ENCODE measurements at regions not wholly inside any gene's neighbourhood (a gene's known extent, or its start where the extent isn't known, plus 50 kb on each side); places are given as distances from the start of the nearest gene placed in this dataset.

- H3K9me1 ChIP-seq (ENCODE audit: control insufficient read depth, insufficient read depth, low read length) = no peaks in the 10 kb centered on the region
- no peaks in the 10 kb centered on the region for H3K9me3 ChIP-seq (replicated peaks; ENCODE audit: control insufficient read depth, insufficient read depth, low read depth, low read length)
- H3K27me3 ChIP-seq (ENCODE audit: control insufficient read depth in 2 of 2, insufficient read depth in 2 of 2, low read length in 2 of 2) = no peaks in the 10 kb centered on the region
- no peak overlapping the region for H3K4me2 ChIP-seq (ENCODE audit: insufficient read depth, low read length)
- H4K20me1 ChIP-seq (replicated peaks; ENCODE audit: control insufficient read depth, insufficient read depth, low read length) = no peaks in the 10 kb centered on the region
- H3K9ac ChIP-seq (ENCODE audit: insufficient read depth in 1 of 2, low read depth in 2 of 2, low read length in 2 of 2) = no peak overlapping the region
- intact Hi-C loops (cut with micrococcal nuclease) = no loop called here
- no peaks in the 10 kb centered on the region for H3K4me1 ChIP-seq (replicated peaks in 1 of 2; ENCODE audit: control insufficient read depth in 2 of 2, insufficient read depth in 2 of 2, low read length in 2 of 2)
- no peak for FAIRE-seq
- no peak overlapping the region for H2AFZ ChIP-seq (ENCODE audit: low read depth, low read length)
- ChIA-PET CTCF (ENCODE audit: low intra/inter-chr PET ratio) (no interaction called here), POLR2A (no interaction called here)
- 0% methylated on average over 5 of the region's 5 CpGs for WGBS (ENCODE audit: insufficient coverage, low coverage, missing lambda C conversion rate)
- no peak overlapping the region for H3K27ac ChIP-seq (ENCODE audit: extremely low read depth, low read depth, low read length)
- no peaks in the 10 kb centered on the region for H3K36me3 ChIP-seq (ENCODE audit: control insufficient read depth, insufficient read depth, low read length)
- no peak for DNase-seq (ENCODE audit: extremely low read depth in 1 of 4, low spot score in 3 of 4)
- no peaks in the 10 kb centered on the region for H3K79me2 ChIP-seq (ENCODE audit: control insufficient read depth, insufficient read depth, low read length)
- in situ Hi-C loops (cut with MboI) = no loop called here
- BruUV-seq (replicated peaks) = no TSS peak
- no peak overlapping the region for H3K4me3 ChIP-seq
- no peak for ATAC-seq
- no peak for TF ChIP-seq U2AF1 (optimal IDR thresholded peaks at IDR 0.05; ENCODE audit: low read depth, low read length)
- no peak for TF ChIP-seq FOSL1 (tag; conservative IDR thresholded peaks at IDR 0.05)
- no peak for TF ChIP-seq POLR2AphosphoS5 (IDR thresholded peaks at IDR 0.05; ENCODE audit: control insufficient read depth, insufficient read depth, low read depth, low read length)
- no peak for TF ChIP-seq NR3C1 (CRISPR knock-in tag; IDR thresholded peaks at IDR 0.05)
- no peak for TF ChIP-seq ADNP (tag; IDR thresholded peaks at IDR 0.05)
- no peak for TF ChIP-seq ZBTB26 (CRISPR knock-in tag; IDR thresholded peaks at IDR 0.05)
- no peak for TF ChIP-seq MCM2 (IDR thresholded peaks at IDR 0.05; ENCODE audit: low read depth)
- no peak for TF ChIP-seq CLOCK (CRISPR knock-in tag; IDR thresholded peaks at IDR 0.05; ENCODE audit: borderline replicate concordance)
- no peak for TF ChIP-seq MTA2 (IDR thresholded peaks at IDR 0.05; ENCODE audit: low read depth)
- TF ChIP-seq AFF1 (IDR thresholded peaks at IDR 0.05; ENCODE audit: low read depth in 1 of 2, partially characterized antibody in 2 of 2) = no peak
- no peak for TF ChIP-seq E2F5 (CRISPR knock-in tag; IDR thresholded peaks at IDR 0.05)
- no peak for TF ChIP-seq MLX (CRISPR knock-in tag; conservative IDR thresholded peaks at IDR 0.05)
- no peak for TF ChIP-seq ZC3H11A (IDR thresholded peaks at IDR 0.05; ENCODE audit: low read depth, low read length)
- no peak for TF ChIP-seq U2AF2 (optimal IDR thresholded peaks at IDR 0.05; ENCODE audit: low read depth, low read length)
Measured at GRCh38 chr14:26204366-26204727, 393.5 kb downstream of the NOVA1 start.

Data from K562 (cell line).